ENCODE measurements at regions not wholly inside any gene's neighbourhood (a gene's known extent, or its start where the extent isn't known, plus 50 kb on each side); places are given as distances from the start of the nearest gene placed in this dataset.

GRCh38 chr12:88638388-88638787 lies 58.1 kb upstream of the KITLG start:
- DNase-seq (ENCODE audit: low spot score), result no peak

DNA sequence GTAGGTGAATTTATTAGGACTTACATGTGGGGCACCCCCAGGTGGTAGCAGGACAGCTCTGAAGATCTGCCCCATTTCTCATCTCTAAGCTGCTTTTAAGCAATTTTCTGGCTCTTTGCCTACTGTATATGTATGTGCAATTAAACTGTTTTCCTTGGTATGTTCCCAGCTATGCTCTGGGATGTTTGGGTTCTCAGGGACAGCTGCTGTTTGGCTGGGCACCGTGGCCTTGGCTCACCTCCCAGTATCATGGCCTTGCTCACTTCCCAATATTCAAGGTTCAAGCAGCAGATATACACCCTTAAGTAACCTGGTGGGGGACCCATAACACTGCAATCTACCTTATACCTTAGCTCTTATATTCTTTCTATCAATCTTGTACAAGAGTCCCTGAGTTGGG lies 53.7 kb upstream of the KITLG start:
- no peak for DNase-seq (ENCODE audit: low spot score)

DNA sequence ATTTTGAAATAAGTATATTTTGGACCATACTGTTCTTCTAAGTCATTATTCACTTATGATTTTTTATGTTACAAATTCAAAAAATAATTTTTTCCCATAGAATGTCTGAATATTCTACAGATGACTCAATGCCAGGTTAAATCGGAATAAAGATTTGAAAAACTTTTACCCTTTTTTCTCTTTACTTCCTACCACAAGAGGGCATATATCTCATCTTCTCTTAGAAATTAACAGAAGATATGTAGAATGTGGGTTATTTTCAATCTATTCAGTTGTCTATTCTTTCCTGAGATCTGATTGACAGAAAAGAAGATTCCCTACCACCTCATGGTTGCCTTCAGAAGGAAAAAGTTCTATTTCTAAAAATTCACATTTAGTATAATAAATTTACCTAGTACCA lies 53.0 kb upstream of the KITLG start:
- DNase-seq (ENCODE audit: low spot score), result no peak

- DNase-seq (ENCODE audit: low spot score), result no peak
These were observed 50.3 kb upstream of the KITLG start for GRCh38 chr12:88630561-88630960.
